HG03354 (cell line): ENCODE measurements at regions not wholly inside any gene's neighbourhood (a gene's known extent, or its start where the extent isn't known, plus 50 kb on each side); places are given as distances from the start of the nearest gene placed in this dataset.

Experiments used
- ATAC-seq: cut with Tn5 transposase; IDR thresholded peaks from one replicate; pipeline ENCODE4 v1.9.1; 2021; ENCODE audit warnings: mild to moderate bottlenecking; ENCODE audit not compliant: unreplicated experiment, poor library complexity, severe bottlenecking

GRCh38 chr4:20391912-20392311, 140.2 kb downstream of the SLIT2 start:
- ATAC-seq = no peak

GRCh38 chr4:20393486-20394100, 141.9 kb downstream of the SLIT2 start:
- ATAC-seq = no peak

- ATAC-seq = no peak
These were observed 142.8 kb downstream of the SLIT2 start for GRCh38 chr4:20394512-20394911.

- ATAC-seq = peak; percentile 71
These were observed 143.6 kb downstream of the SLIT2 start for GRCh38 chr4:20395160-20395773.

- no peak for ATAC-seq
These were observed 151.6 kb downstream of the SLIT2 start for GRCh38 chr4:20403290-20403689.

- ATAC-seq = no peak
These were observed 152.1 kb downstream of the SLIT2 start for GRCh38 chr4:20403846-20404245.

GRCh38 chr4:20408611-20409010, 156.9 kb downstream of the SLIT2 start:
- ATAC-seq = no peak

GRCh38 chr4:20412072-20412471, 160.4 kb downstream of the SLIT2 start:
- no peak for ATAC-seq

GRCh38 chr4:20416800-20417199, 165.1 kb downstream of the SLIT2 start:
- no peak for ATAC-seq

GRCh38 chr4:20418861-20419451, 167.3 kb downstream of the SLIT2 start:
- peak; percentile 97 for ATAC-seq

- no peak for ATAC-seq
These were observed 169.4 kb downstream of the SLIT2 start for GRCh38 chr4:20420916-20421602.

- ATAC-seq = no peak
These were observed 169.9 kb downstream of the SLIT2 start for GRCh38 chr4:20421603-20421985.

- peak; percentile 77 for ATAC-seq
These were observed 170.7 kb downstream of the SLIT2 start for GRCh38 chr4:20422398-20422797.

GRCh38 chr4:20423420-20423819, 171.7 kb downstream of the SLIT2 start:
- ATAC-seq = no peak

- no peak for ATAC-seq
These were observed 174.3 kb downstream of the SLIT2 start for GRCh38 chr4:20426028-20426427.

GRCh38 chr4:20428436-20429160, 176.9 kb downstream of the SLIT2 start:
- ATAC-seq = peak; percentile 48

- ATAC-seq = no peak
These were observed 178.7 kb downstream of the SLIT2 start for GRCh38 chr4:20430259-20430941.

- no peak for ATAC-seq
These were observed 179.8 kb downstream of the SLIT2 start for GRCh38 chr4:20431543-20431951.

- no peak for ATAC-seq
These were observed 180.4 kb downstream of the SLIT2 start for GRCh38 chr4:20432088-20432487.
